GM23338 (cell line): ENCODE measurements at regions not wholly inside any gene's neighbourhood (a gene's known extent, or its start where the extent isn't known, plus 50 kb on each side); places are given as distances from the start of the nearest gene placed in this dataset.

Experiments used
- ATAC-seq: fragments of 200-7000 bp; cut with Tn5 transposase; 3 replicates; pipeline ENCODE4 v1.9.1; 2020
- DNase-seq: peaks from one replicate; pipeline ENCODE4 v3.0.0-alpha.2; 2015; ENCODE audit warnings: low spot score
- H2AFZ ChIP-seq: fragments of 200-600 bp; sonication (generic); 2 replicates; pipeline ENCODE4 v1.8.0; 2016; ENCODE audit warnings: antibody characterized with exemption, mild to moderate bottlenecking, moderate library complexity
- H3F3A ChIP-seq: fragments of 200-600 bp; sonication (generic); replicated peaks from 2 replicates; pipeline ENCODE4 v1.8.0; 2017; ENCODE audit warnings: antibody characterized with exemption, mixed run types, low read depth
- H3K27ac ChIP-seq: fragments of 200-600 bp; sonication (generic); 2 replicates; pipeline ENCODE4 v1.6.1; 2016; ENCODE audit warnings: low read depth
- H3K27me3 ChIP-seq: fragments of 200-600 bp; sonication (generic); 2 replicates; pipeline ENCODE4 v1.8.0; 2016; ENCODE audit warnings: mild to moderate bottlenecking, mixed run types, moderate library complexity; ENCODE audit not compliant: insufficient read depth
- H3K36me3 ChIP-seq: fragments of 200-600 bp; sonication (generic); 2 replicates; pipeline ENCODE4 v1.8.0; 2016; ENCODE audit warnings: mild to moderate bottlenecking; ENCODE audit not compliant: insufficient read depth
- H3K4me1 ChIP-seq: fragments of 200-600 bp; sonication (generic); 2 replicates; pipeline ENCODE4 v1.8.0; 2016; ENCODE audit warnings: mild to moderate bottlenecking, moderate library complexity; ENCODE audit not compliant: insufficient read depth
- H3K4me2 ChIP-seq: fragments of 200-600 bp; sonication (generic); 2 replicates; pipeline ENCODE4 v1.7.1; 2017; ENCODE audit warnings: mixed run types
- H3K4me3 ChIP-seq: fragments of 200-600 bp; sonication (generic); 2 replicates; pipeline ENCODE4 v1.6.1; 2016; ENCODE audit warnings: mixed run types
- H3K79me2 ChIP-seq: fragments of 200-600 bp; sonication (generic); replicated peaks from 2 replicates; pipeline ENCODE4 v1.8.0; 2017; ENCODE audit warnings: mild to moderate bottlenecking; ENCODE audit not compliant: insufficient read depth
- H3K9me2 ChIP-seq: fragments of 200-600 bp; sonication (generic); 2 replicates; pipeline ENCODE4 v1.8.0; 2017; ENCODE audit not compliant: insufficient read depth
- H4K20me1 ChIP-seq: fragments of 200-600 bp; sonication (generic); replicated peaks from 2 replicates; pipeline ENCODE4 v1.8.0; 2017; ENCODE audit warnings: mild to moderate bottlenecking; ENCODE audit not compliant: insufficient read depth
- H3K27ac Mint-ChIP-seq: 2 replicates; pipeline ENCODE4 v1.8.0; 2020; ENCODE audit warnings: inconsistent platforms, mild to moderate bottlenecking, moderate library complexity, mixed read lengths
- H3K27me3 Mint-ChIP-seq: 3 replicates; pipeline ENCODE4 v1.8.0; 2022; ENCODE audit warnings: low read depth, mild to moderate bottlenecking, moderate library complexity, mixed read lengths, inconsistent platforms; ENCODE audit not compliant: insufficient read depth, poor library complexity
- H3K36me3 Mint-ChIP-seq: 3 replicates; pipeline ENCODE4 v1.8.0; 2021; ENCODE audit warnings: low read depth, mild to moderate bottlenecking, inconsistent platforms, moderate library complexity, mixed read lengths
- H3K4me1 Mint-ChIP-seq: 3 replicates; pipeline ENCODE4 v1.8.0; 2020; ENCODE audit warnings: mild to moderate bottlenecking, inconsistent platforms, mixed read lengths
- H3K4me3 Mint-ChIP-seq: 3 replicates; pipeline ENCODE4 v1.8.0; 2021; ENCODE audit warnings: moderate library complexity, mild to moderate bottlenecking, inconsistent platforms, mixed read lengths
- H3K9me3 Mint-ChIP-seq: 3 replicates; pipeline ENCODE4 v1.8.0; 2020; ENCODE audit warnings: moderate library complexity, mild to moderate bottlenecking, inconsistent platforms, mixed read lengths
- CREB1 ChIP-seq: fragments of 250-450 bp; sonication (Bioruptor Pico); IDR thresholded peaks from 2 replicates; pipeline ENCODE4 v1.5.0; 2020; ENCODE audit warnings: low read depth, mild to moderate bottlenecking, moderate library complexity
- EZH2 ChIP-seq: fragments of 200-600 bp; sonication (generic); IDR thresholded peaks from one replicate; pipeline ENCODE4 v1.8.0; 2017; ENCODE audit warnings: antibody characterized with exemption, mild to moderate bottlenecking, low read depth; ENCODE audit not compliant: unreplicated experiment
- EZH2phosphoT487 ChIP-seq: fragments of 200-600 bp; sonication (generic); IDR thresholded peaks from one replicate; pipeline ENCODE4 v1.8.1; 2018; ENCODE audit warnings: antibody characterized with exemption; ENCODE audit not compliant: unreplicated experiment
- JUNB ChIP-seq: IDR thresholded peaks from one replicate; pipeline ENCODE4 v1.6.1; 2016; ENCODE audit warnings: antibody characterized with exemption; ENCODE audit not compliant: unreplicated experiment
- NANOG ChIP-seq: IDR thresholded peaks from 2 replicates; pipeline ENCODE4 v1.6.1; 2016; ENCODE audit warnings: antibody characterized with exemption, borderline replicate concordance
- STAT1 ChIP-seq: IDR thresholded peaks from one replicate; pipeline ENCODE4 v1.6.1; 2016; ENCODE audit warnings: antibody characterized with exemption; ENCODE audit not compliant: unreplicated experiment
- ZNF114 ChIP-seq: fragments of 250-450 bp; sonication (Bioruptor Pico); IDR thresholded peaks from 2 replicates; pipeline ENCODE4 v1.5.0; 2020; ENCODE audit warnings: mild to moderate bottlenecking, moderate library complexity
- ZNF331 ChIP-seq: fragments of 250-450 bp; sonication (Bioruptor Pico); IDR thresholded peaks from 2 replicates; pipeline ENCODE4 v1.5.0; 2020; ENCODE audit warnings: low read depth, mild to moderate bottlenecking, moderate library complexity
- TF ChIP-seq, protein P1 (sequence below): fragments of 250-450 bp; sonication (Bioruptor Pico); IDR thresholded peaks from 2 replicates; pipeline ENCODE4 v1.5.0; 2020; ENCODE audit warnings: mild to moderate bottlenecking, moderate library complexity
- TF ChIP-seq, protein P2 (sequence below): IDR thresholded peaks from 2 replicates; pipeline ENCODE4 v1.6.1; 2016; ENCODE audit warnings: antibody characterized with exemption
- TF ChIP-seq, protein P3 (sequence below), 2 experiments: fragments of 200-600 bp in 1 of 2; sonication (generic) in 1 of 2; conservative IDR thresholded peaks; 2 replicates each; pipeline versions ENCODE4 v1.5.1 to v1.6.1; 2016 to 2017; ENCODE audit warnings: antibody characterized with exemption in 2 of 2, low read depth in 2 of 2, mild to moderate bottlenecking in 2 of 2, moderate library complexity in 1 of 2
- TF ChIP-seq, protein P4 (sequence below): IDR thresholded peaks from one replicate; pipeline ENCODE4 v1.6.1; 2018; ENCODE audit warnings: antibody characterized with exemption; ENCODE audit not compliant: unreplicated experiment

DNA sequence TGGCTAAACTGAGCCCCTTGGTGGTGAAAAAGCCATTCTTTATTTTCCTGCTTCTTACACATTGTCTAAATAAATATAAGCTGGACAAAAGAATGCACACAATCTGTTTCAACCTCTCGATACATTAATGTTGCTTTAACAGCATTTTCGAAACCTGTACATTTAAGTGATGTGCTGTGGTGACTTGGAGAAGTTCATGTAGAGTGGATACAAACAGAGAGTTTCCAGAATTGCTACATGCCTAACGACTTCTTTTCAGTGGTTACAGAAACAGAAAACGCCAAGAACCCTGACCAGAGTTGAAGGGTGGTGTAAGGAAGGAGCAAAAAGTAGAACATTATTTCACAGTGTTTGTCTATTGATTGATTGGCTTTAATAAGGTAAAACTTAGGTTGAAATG, 500.9 kb downstream of the SLC16A7 start (continued):
- TF ChIP-seq, protein P1, sequence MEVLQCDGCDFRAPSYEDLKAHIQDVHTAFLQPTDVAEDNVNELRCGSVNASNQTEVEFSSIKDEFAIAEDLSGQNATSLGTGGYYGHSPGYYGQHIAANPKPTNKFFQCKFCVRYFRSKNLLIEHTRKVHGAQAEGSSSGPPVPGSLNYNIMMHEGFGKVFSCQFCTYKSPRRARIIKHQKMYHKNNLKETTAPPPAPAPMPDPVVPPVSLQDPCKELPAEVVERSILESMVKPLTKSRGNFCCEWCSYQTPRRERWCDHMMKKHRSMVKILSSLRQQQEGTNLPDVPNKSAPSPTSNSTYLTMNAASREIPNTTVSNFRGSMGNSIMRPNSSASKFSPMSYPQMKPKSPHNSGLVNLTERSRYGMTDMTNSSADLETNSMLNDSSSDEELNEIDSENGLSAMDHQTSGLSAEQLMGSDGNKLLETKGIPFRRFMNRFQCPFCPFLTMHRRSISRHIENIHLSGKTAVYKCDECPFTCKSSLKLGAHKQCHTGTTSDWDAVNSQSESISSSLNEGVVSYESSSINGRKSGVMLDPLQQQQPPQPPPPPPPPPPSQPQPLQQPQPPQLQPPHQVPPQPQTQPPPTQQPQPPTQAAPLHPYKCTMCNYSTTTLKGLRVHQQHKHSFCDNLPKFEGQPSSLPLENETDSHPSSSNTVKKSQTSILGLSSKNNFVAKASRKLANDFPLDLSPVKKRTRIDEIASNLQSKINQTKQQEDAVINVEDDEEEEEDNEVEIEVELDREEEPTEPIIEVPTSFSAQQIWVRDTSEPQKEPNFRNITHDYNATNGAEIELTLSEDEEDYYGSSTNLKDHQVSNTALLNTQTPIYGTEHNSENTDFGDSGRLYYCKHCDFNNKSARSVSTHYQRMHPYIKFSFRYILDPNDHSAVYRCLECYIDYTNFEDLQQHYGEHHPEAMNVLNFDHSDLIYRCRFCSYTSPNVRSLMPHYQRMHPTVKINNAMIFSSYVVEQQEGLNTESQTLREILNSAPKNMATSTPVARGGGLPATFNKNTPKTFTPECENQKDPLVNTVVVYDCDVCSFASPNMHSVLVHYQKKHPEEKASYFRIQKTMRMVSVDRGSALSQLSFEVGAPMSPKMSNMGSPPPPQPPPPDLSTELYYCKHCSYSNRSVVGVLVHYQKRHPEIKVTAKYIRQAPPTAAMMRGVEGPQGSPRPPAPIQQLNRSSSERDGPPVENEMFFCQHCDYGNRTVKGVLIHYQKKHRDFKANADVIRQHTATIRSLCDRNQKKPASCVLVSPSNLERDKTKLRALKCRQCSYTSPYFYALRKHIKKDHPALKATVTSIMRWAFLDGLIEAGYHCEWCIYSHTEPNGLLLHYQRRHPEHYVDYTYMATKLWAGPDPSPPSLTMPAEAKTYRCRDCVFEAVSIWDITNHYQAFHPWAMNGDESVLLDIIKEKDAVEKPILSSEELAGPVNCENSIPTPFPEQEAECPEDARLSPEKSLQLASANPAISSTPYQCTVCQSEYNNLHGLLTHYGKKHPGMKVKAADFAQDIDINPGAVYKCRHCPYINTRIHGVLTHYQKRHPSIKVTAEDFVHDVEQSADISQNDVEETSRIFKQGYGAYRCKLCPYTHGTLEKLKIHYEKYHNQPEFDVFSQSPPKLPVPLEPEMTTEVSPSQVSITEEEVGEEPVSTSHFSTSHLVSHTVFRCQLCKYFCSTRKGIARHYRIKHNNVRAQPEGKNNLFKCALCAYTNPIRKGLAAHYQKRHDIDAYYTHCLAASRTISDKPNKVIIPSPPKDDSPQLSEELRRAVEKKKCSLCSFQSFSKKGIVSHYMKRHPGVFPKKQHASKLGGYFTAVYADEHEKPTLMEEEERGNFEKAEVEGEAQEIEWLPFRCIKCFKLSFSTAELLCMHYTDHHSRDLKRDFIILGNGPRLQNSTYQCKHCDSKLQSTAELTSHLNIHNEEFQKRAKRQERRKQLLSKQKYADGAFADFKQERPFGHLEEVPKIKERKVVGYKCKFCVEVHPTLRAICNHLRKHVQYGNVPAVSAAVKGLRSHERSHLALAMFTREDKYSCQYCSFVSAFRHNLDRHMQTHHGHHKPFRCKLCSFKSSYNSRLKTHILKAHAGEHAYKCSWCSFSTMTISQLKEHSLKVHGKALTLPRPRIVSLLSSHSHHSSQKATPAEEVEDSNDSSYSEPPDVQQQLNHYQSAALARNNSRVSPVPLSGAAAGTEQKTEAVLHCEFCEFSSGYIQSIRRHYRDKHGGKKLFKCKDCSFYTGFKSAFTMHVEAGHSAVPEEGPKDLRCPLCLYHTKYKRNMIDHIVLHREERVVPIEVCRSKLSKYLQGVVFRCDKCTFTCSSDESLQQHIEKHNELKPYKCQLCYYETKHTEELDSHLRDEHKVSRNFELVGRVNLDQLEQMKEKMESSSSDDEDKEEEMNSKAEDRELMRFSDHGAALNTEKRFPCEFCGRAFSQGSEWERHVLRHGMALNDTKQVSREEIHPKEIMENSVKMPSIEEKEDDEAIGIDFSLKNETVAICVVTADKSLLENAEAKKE (CRISPR knock-in tag), result no peak
- no peak for TF ChIP-seq ZNF114 (CRISPR knock-in tag)

DNA sequence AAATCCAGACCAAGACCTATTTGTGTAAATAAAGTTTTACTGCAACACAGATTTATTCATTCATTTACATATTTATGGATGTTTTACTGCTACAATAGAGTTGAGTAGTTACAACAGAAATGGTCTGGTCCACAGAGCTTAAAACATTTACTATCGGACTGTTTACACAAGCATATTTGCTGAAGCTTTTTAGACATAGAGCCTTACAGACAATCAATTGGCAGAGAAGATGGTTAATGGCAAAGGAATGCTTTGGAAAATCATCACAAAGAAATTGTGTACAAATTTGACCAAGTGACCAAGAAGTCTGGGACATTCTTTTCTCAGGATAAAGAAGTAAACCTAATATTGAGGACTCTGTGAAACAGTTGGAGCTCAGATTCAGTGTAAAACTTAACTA, 504.3 kb downstream of the SLC16A7 start:
- H3K4me2 ChIP-seq, result no peak overlapping the region
- peaks cover 11% of the 10 kb centered on the region for H3K36me3 ChIP-seq
- no peaks in the 10 kb centered on the region for H3F3A ChIP-seq
- Mint-ChIP-seq H3K4me1 (no peaks in the 10 kb centered on the region), H3K27ac (no peak overlapping the region), H3K36me3 (peaks cover 9% of the 10 kb centered on the region; the same call in 2 of the 3 replicates), H3K9me3 (peaks cover 22% of the 10 kb centered on the region), H3K4me3 (no peak overlapping the region), H3K27me3 (no peaks in the 10 kb centered on the region)
- H3K4me1 ChIP-seq, result no peaks in the 10 kb centered on the region
- no peaks in the 10 kb centered on the region for H3K27me3 ChIP-seq
- H2AFZ ChIP-seq, result no peak overlapping the region
- H3K4me3 ChIP-seq, result no peak overlapping the region
- no peak overlapping the region for H3K27ac ChIP-seq
- no peaks in the 10 kb centered on the region for H4K20me1 ChIP-seq
- ATAC-seq (no peak), DNase-seq (no peak)
- no peaks in the 10 kb centered on the region for H3K79me2 ChIP-seq
- H3K9me2 ChIP-seq, result no peaks in the 10 kb centered on the region
- no peak for TF ChIP-seq ZNF114 (CRISPR knock-in tag)
- TF ChIP-seq EZH2, result no peak
- TF ChIP-seq, protein P2, sequence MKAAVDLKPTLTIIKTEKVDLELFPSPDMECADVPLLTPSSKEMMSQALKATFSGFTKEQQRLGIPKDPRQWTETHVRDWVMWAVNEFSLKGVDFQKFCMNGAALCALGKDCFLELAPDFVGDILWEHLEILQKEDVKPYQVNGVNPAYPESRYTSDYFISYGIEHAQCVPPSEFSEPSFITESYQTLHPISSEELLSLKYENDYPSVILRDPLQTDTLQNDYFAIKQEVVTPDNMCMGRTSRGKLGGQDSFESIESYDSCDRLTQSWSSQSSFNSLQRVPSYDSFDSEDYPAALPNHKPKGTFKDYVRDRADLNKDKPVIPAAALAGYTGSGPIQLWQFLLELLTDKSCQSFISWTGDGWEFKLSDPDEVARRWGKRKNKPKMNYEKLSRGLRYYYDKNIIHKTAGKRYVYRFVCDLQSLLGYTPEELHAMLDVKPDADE, result no peak
- TF ChIP-seq NANOG, result no peak
- TF ChIP-seq, protein P3, sequence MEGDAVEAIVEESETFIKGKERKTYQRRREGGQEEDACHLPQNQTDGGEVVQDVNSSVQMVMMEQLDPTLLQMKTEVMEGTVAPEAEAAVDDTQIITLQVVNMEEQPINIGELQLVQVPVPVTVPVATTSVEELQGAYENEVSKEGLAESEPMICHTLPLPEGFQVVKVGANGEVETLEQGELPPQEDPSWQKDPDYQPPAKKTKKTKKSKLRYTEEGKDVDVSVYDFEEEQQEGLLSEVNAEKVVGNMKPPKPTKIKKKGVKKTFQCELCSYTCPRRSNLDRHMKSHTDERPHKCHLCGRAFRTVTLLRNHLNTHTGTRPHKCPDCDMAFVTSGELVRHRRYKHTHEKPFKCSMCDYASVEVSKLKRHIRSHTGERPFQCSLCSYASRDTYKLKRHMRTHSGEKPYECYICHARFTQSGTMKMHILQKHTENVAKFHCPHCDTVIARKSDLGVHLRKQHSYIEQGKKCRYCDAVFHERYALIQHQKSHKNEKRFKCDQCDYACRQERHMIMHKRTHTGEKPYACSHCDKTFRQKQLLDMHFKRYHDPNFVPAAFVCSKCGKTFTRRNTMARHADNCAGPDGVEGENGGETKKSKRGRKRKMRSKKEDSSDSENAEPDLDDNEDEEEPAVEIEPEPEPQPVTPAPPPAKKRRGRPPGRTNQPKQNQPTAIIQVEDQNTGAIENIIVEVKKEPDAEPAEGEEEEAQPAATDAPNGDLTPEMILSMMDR (conservative IDR thresholded peaks at IDR 0.05; ENCODE audit: low read depth in 2 of 2), result no peak
- TF ChIP-seq EZH2phosphoT487, result no peak
- TF ChIP-seq, protein P4, sequence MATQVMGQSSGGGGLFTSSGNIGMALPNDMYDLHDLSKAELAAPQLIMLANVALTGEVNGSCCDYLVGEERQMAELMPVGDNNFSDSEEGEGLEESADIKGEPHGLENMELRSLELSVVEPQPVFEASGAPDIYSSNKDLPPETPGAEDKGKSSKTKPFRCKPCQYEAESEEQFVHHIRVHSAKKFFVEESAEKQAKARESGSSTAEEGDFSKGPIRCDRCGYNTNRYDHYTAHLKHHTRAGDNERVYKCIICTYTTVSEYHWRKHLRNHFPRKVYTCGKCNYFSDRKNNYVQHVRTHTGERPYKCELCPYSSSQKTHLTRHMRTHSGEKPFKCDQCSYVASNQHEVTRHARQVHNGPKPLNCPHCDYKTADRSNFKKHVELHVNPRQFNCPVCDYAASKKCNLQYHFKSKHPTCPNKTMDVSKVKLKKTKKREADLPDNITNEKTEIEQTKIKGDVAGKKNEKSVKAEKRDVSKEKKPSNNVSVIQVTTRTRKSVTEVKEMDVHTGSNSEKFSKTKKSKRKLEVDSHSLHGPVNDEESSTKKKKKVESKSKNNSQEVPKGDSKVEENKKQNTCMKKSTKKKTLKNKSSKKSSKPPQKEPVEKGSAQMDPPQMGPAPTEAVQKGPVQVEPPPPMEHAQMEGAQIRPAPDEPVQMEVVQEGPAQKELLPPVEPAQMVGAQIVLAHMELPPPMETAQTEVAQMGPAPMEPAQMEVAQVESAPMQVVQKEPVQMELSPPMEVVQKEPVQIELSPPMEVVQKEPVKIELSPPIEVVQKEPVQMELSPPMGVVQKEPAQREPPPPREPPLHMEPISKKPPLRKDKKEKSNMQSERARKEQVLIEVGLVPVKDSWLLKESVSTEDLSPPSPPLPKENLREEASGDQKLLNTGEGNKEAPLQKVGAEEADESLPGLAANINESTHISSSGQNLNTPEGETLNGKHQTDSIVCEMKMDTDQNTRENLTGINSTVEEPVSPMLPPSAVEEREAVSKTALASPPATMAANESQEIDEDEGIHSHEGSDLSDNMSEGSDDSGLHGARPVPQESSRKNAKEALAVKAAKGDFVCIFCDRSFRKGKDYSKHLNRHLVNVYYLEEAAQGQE, result no peak
- no peak for TF ChIP-seq STAT1
- TF ChIP-seq JUNB, result no peak
- TF ChIP-seq CREB1 (CRISPR knock-in tag), result no peak
- no peak for TF ChIP-seq ZNF331 (CRISPR knock-in tag)
